GM21381 (cell line): ENCODE measurements at regions not wholly inside any gene's neighbourhood (a gene's known extent, or its start where the extent isn't known, plus 50 kb on each side); places are given as distances from the start of the nearest gene placed in this dataset.

Experiments used
- ATAC-seq: cut with Tn5 transposase; IDR thresholded peaks from one replicate; pipeline ENCODE4 v1.9.1; 2021; ENCODE audit warnings: mild to moderate bottlenecking, moderate library complexity; ENCODE audit not compliant: unreplicated experiment

GRCh38 chr18:59086522-59086921, 53.2 kb upstream of the SEC11C start:
- ATAC-seq = no peak

- no peak for ATAC-seq
These were observed 52.3 kb upstream of the SEC11C start for GRCh38 chr18:59087391-59087790.
